ENCODE measurements at regions not wholly inside any gene's neighbourhood (a gene's known extent, or its start where the extent isn't known, plus 50 kb on each side); places are given as distances from the start of the nearest gene placed in this dataset.

DNA sequence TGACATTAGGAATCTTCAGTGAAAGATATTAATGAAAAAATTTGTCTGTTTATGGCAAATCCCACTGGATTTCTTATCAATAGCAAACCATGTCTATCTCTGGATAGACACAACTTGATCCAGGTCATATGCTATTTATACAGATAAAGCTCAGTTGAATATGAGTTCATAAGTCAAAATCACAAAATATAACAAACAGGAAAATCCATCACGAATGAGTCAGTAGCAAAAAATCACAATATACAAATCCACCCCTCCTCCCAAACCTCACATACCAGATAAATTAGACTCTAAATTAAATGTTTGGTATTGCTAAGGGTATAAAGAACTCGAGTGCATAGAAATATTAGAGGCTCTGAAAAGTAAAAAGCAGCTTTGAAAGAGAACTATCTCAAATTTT, 420.5 kb downstream of the TLL1 start:
- H3K4me3 ChIP-seq = no peak overlapping the region
- TF ChIP-seq, protein P1, sequence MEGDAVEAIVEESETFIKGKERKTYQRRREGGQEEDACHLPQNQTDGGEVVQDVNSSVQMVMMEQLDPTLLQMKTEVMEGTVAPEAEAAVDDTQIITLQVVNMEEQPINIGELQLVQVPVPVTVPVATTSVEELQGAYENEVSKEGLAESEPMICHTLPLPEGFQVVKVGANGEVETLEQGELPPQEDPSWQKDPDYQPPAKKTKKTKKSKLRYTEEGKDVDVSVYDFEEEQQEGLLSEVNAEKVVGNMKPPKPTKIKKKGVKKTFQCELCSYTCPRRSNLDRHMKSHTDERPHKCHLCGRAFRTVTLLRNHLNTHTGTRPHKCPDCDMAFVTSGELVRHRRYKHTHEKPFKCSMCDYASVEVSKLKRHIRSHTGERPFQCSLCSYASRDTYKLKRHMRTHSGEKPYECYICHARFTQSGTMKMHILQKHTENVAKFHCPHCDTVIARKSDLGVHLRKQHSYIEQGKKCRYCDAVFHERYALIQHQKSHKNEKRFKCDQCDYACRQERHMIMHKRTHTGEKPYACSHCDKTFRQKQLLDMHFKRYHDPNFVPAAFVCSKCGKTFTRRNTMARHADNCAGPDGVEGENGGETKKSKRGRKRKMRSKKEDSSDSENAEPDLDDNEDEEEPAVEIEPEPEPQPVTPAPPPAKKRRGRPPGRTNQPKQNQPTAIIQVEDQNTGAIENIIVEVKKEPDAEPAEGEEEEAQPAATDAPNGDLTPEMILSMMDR (IDR thresholded peaks at IDR 0.05; ENCODE audit: low read depth, low read length) = no peak
- no peaks in the 10 kb centered on the region for H3K4me1 ChIP-seq (ENCODE audit: low read depth)
- H3K27me3 ChIP-seq = no peaks in the 10 kb centered on the region
- H3K36me3 ChIP-seq = no peaks in the 10 kb centered on the region
- H3K9me3 ChIP-seq (ENCODE audit: low read depth) = no peaks in the 10 kb centered on the region
- DNase-seq (ENCODE audit: low read depth in 1 of 2, low spot score in 1 of 2) = peak in 1 of 2 donors; percentile 17
- no peak overlapping the region for H3K27ac ChIP-seq

DNA sequence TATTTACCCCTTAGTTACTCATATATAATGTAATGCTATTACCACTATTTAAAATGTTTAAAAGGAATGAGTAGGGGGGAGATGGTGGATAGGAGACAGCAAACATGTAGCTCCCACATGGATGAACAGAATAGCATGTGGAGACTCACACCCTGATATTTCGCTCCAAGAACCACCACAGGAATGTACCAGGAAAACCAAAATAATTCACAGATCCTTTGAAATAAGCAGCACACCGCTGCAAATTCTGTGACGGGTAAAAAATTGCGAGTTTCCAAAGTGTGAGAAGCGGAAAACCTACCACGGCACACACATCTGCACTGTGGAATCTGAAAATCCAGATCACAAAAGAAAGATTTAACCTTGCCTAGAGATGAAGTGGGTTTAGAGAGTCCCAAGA, 428.2 kb downstream of the TLL1 start:
- DNase-seq (ENCODE audit: low read depth in 1 of 2, low spot score in 1 of 2) = peak in 1 of 2 donors; percentile 47
- Histone ChIP-seq H3K4me3 (no peak overlapping the region), H3K9me3 (ENCODE audit: low read depth) (no peaks in the 10 kb centered on the region), H3K36me3 (no peaks in the 10 kb centered on the region), H3K4me1 (ENCODE audit: low read depth) (no peaks in the 10 kb centered on the region), H3K27ac (no peak overlapping the region), H3K27me3 (no peaks in the 10 kb centered on the region)
- TF ChIP-seq, protein P1 (IDR thresholded peaks at IDR 0.05; ENCODE audit: low read depth, low read length) = no peak

DNA sequence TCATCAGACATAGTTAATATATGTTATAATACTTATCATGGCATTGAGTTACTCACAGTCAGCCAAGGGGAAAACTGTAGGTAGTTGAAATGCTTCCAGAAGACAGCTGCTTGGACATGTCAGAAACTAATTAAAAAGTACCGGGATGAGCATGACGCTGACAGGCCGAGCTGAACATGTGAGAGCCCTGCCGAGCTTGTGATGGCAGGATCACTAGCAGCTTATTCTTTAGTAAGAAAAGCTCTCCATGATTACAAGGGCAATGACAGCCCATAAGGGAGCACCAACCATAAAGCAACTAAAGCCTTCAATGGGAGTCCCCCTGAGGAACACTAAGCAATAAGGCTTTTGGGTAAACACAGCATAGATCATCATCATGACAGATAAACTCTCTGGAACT, 435.6 kb downstream of the TLL1 start:
- DNase-seq (ENCODE audit: low read depth in 1 of 2, low spot score in 1 of 2) = no peak
- Histone ChIP-seq H3K27ac (no peak overlapping the region), H3K27me3 (no peaks in the 10 kb centered on the region), H3K4me1 (ENCODE audit: low read depth) (peaks cover 3% of the 10 kb centered on the region), H3K9me3 (ENCODE audit: low read depth) (no peaks in the 10 kb centered on the region), H3K4me3 (no peak overlapping the region), H3K36me3 (no peaks in the 10 kb centered on the region)
- TF ChIP-seq, protein P1 (IDR thresholded peaks at IDR 0.05; ENCODE audit: low read depth, low read length) = no peak

DNA sequence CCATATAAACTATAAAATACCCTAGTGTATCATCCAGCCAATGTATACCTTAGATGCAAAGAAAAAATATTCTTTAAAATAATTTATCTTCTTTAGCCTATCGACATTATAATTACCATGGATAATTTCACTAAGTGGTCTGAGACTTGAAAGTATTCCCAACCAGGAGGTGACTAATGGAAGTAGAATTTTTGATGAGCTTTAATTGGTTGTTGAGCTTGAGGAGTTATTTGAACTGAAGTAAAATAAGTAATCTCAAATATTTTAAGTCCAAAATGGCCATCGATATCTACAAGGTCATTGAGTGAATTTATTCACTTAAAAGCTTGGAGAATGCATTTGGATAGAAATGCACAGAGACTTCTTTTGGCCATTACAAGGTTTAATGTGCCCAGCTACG, 436.2 kb downstream of the TLL1 start:
- DNase-seq (ENCODE audit: low read depth in 1 of 2, low spot score in 1 of 2) = no peak
- TF ChIP-seq, protein P1 (IDR thresholded peaks at IDR 0.05; ENCODE audit: low read depth, low read length) = no peak
- H3K27me3 ChIP-seq = no peaks in the 10 kb centered on the region
- no peak overlapping the region for H3K27ac ChIP-seq
- H3K4me3 ChIP-seq = no peak overlapping the region
- no peaks in the 10 kb centered on the region for H3K9me3 ChIP-seq (ENCODE audit: low read depth)
- no peaks in the 10 kb centered on the region for H3K36me3 ChIP-seq
- H3K4me1 ChIP-seq (ENCODE audit: low read depth) = peaks cover 3% of the 10 kb centered on the region

DNA sequence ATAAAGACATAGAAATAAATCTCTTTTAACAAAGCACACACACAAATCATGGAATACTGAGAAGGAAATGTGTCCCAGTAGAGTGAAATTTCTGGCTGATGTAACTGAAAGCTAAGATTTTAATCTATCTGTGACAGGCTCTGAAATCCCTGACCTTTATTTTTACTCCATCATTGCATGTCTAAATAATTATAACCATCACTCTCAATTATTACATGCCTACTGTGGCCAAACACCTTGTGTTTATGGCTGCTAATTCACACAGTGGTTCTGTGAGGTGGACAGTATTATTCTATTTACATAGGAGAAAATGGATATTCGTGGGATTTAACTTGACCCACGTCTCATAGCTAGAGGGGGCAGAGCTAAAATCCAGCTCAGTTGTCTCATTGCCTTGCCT, 438.1 kb downstream of the TLL1 start:
- H3K27ac ChIP-seq = no peak overlapping the region
- H3K4me3 ChIP-seq = no peak overlapping the region
- H3K9me3 ChIP-seq (ENCODE audit: low read depth) = no peaks in the 10 kb centered on the region
- H3K4me1 ChIP-seq (ENCODE audit: low read depth) = peaks cover 3% of the 10 kb centered on the region
- TF ChIP-seq, protein P1 (IDR thresholded peaks at IDR 0.05; ENCODE audit: low read depth, low read length) = no peak
- no peak for DNase-seq (ENCODE audit: low read depth in 1 of 2, low spot score in 1 of 2)
- H3K27me3 ChIP-seq = no peaks in the 10 kb centered on the region
- no peaks in the 10 kb centered on the region for H3K36me3 ChIP-seq

DNA sequence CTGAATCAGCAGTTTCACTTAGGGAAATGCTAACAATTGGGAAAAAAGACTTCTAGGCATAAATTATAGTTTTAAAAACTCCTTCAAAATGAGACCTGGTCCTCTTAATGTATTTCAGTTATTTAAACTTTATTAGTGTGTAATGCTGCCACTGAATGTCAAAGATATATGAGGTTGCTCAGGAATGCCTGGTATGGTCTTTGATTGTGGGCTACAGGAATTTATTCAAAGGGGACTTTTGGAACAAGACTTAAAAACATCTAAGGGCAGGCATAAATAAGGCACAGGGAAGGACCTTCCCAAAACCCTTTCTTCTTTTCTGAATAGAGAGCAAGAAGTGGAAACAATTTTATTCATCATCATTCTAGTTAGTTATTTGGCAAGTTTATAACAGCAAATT, 439.1 kb downstream of the TLL1 start:
- Histone ChIP-seq H3K27me3 (no peaks in the 10 kb centered on the region), H3K4me1 (ENCODE audit: low read depth) (peaks cover 3% of the 10 kb centered on the region), H3K9me3 (ENCODE audit: low read depth) (no peaks in the 10 kb centered on the region), H3K27ac (no peak overlapping the region), H3K4me3 (no peak overlapping the region), H3K36me3 (no peaks in the 10 kb centered on the region)
- TF ChIP-seq, protein P1 (IDR thresholded peaks at IDR 0.05; ENCODE audit: low read depth, low read length) = no peak
- DNase-seq (ENCODE audit: low read depth in 1 of 2, low spot score in 1 of 2) = peak in 1 of 2 donors; percentile 29

Data from cardiac muscle cell (in vitro differentiated cells and primary cell).